HG03095 (cell line): ENCODE measurements at regions not wholly inside any gene's neighbourhood (a gene's known extent, or its start where the extent isn't known, plus 50 kb on each side); places are given as distances from the start of the nearest gene placed in this dataset.

ENCODE experiments used
- ATAC-seq: cut with Tn5 transposase; IDR thresholded peaks from one replicate; pipeline ENCODE4 v1.9.1; 2021; ENCODE audit warnings: moderate library complexity; ENCODE audit not compliant: unreplicated experiment

DNA sequence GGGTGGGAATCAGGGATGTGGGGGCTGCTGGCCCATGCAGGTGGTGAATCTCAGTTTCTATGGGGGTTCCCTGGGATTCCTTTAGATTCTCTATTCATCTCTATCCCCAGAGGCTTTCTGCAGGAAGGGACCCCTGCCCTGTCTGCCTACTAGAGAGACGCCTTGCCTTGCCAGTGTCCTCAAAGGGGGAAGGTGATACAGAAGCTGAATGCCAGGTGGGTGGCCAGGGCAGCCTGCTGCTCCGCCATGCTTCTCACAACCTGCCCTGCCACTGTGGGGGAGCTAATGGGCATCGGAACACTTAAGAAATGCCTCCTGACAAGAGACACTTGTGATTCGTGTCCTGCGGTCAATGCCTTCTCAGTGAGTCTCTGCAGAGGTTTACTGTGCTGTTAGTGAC is 368.4 kb downstream of the EN1 start:
- ATAC-seq = no peak

DNA sequence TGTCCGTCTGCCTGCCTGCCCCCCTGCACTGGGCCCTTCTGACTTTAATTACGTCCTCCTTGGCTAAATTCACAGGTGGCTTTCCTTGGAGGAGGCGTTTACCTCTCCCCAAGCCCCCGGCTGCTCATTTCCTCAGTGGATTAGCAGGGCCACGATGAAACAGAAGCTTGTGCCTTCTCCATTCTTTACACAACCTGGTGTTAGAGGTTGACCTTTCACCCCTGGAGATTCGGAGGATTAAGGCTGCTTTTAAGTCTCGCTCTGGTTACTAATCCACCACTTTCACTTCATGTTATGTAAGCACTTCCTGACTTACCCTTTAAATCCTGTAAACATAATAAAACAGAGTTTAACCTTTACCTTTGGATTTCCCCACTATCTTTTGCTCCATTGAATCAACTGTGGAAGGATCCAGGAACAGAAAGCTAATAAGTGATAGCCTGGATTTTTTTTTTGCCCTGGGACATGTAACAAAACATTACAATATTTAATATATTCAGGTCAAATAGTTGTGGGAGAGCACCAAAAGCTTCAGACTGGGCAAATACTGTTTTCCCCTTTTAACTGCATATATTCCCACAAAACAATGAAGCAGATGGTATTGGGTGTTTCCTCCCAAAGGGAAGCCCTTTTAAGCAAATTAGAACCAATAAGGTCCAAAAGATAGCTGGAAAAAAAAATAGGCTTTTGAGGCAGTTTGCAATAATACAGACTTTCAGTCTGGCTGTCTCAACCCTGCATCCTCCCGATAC is 370.2 kb downstream of the EN1 start:
- ATAC-seq = no peak

DNA sequence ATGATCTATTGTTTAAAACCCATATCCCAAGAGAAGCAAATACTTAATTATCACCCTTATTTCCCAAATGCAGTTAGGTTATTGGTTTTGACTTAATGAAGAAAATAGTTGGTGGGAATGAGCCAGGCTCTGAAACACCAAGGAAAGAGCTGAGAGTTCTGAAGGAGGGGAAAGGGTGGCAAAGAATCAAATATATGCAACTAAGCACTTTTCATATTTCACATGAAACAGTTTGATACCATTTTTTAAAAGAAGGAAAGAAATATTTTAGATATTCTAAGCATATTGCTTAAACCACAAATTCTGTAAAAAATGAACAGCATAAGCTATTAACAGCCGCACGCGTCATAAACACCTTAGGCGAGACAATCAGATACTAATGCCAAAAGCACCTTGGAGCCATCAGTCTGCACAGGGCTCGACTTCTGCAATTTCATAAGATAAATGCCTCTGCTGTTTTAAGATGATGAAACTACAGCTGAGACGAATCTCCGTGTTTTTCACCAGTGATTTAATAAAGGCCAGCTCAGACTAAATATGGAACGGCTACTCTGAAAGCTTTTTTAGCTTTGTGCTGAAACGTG is 371.7 kb downstream of the EN1 start:
- ATAC-seq = no peak

DNA sequence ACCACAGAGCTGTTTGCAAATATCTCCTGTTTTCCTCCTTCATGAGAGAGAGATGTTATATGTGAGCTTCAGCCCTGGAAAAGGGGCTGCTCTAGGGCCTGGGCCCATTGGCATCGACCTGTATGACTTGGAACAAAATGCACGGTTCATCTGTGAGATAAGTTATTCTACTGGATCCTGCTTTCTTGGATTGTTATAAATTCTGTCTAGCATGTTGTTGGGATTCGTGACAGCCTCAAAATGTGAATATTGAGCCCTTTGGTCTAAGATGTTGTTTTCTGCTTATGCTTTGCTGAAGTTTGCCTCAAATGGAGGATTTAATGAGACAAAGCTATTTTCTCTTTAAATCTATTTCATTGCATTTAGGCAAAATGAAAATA is 372.9 kb downstream of the EN1 start:
- no peak for ATAC-seq

DNA sequence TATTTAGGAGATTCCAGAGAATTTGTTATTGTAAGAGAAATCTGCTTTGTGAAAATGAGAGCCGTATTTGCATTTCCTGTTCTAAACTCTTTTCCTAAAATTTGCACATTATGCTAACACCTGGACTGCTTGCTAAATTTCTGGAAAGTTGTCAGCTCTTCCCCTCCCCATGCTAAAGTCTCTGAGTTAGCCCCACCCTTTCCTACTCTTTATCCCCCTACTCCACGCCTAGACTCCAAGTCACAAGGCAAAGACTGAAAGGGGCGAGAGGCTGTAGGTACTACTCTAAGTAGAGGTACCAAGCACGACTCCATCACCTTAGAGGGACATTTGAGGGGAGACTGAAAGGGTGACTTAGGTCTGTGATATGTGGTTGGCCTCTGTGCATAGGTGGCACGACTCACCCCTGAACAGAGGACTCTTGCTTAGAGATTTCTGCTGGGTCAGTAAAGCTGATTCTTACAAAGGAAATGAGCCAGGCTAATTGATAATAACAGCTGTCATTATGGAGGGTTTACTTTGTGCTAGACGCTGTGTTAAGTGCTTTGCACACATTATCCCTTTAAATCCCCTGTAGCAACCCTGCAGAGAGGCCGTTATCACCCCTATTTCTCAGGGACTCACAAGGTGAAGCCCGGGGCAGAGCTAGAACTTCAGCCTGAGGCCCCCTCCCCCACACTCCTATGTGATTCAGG is 373.5 kb downstream of the EN1 start:
- no peak for ATAC-seq

DNA sequence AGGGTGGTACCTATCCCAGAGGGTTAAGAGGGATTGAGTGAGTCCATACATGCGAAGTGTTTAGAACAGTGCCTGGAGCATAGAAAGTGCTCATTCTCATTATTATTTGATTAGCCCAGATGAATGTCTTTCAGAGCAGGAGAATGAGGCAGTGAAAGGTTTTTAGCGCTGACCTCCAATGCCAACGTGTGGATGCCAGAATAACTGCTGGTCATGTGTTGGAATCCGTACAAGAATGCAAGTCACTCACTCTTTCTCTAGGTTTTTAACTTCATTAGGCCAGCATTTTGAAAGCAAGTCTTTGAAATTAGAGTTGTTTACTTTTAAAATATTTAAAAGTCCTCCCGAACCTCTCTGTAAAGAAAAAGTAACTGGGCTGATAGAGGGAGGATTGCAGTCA is 374.2 kb downstream of the EN1 start:
- no peak for ATAC-seq

DNA sequence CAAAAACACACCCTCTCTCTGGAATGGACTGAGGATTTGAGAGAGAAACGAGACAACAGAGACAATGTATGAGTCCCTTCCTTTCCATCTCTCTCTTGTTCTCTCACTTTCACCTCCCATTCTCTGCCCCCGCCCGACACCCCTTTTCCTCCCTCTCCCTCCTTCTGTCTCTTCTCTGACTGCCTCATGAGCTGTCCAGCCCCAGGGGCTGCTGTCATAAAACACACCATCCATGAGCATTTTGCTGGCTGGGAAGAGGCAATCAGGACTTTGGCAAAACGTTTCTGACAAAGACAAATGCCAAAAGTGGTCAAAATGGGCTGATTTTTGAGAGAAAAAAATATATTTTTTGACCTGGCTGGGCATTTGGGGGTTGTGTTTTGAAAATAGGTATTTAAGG is 377.2 kb downstream of the EN1 start:
- no peak for ATAC-seq

DNA sequence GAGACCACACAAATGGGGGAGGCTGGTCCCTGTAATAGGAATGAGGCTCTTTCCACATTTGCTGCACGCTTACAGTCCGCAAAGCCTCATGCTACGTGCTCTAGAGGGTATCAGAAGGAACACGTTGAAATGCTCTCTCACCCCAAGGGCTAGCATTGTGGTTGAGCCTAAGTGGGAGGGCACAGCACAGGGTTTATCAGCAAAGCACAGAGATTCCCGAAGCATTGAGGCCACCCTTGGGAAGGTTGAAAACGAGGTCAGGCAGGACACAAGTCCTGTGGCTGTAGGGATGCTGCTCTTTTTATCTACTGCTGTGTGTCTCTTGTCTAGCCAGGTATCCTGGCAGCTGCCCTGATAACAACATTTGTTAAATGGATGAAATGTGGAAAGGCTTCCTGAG is 378.3 kb downstream of the EN1 start:
- no peak for ATAC-seq

DNA sequence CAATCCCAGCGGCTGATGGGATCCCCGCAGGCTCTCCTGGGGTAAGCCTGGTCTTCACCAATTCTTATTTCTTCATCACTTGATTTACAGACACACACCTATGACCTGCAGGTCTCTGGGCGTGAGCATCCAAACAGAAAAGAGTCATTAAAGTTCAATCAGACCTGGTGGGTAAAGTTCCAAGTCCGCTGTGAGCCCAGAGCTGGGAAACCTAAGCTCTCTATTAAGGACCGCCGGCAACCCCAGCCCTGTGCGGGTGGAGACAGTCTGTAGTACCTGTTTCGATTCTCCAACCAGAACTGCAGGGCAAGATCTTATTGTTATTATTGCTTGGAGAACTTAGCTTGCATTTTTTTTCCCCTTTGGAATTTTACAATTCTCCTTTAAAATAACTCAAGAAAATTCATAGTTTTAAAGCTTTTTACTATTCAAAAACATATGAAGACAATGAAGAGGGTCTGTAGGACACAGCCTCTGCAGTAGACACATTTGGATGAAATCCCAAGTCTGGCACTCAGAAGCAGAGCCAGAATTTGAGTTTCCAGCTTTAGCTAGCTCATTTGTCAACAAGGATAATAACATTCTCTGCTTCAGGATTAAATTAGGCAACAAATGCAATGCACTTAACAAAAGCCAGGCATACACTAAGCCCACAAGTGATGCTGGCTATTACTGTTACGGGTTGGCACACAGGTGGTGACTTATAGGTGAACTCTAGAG is 376.4 kb downstream of the INSIG2 start:
- no peak for ATAC-seq

DNA sequence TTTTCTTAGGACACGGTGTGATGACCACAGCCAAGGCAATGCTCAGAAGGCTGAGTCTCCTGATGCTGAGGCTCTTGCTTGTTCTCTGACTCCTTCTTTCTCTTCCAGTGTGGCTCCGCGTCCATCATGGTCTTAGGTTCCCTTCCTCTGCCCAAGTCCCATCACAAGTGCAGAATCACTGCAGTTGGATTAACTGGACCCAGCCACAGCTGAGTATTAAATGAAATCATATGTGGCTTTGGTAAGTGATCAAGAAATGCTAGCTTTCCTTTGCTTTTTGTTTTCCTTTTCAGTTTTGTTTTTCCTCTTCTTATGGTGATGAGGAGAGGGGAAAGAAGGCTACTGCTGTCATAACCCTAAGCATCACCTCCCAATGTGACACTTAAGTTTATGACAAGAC is 375.8 kb downstream of the INSIG2 start:
- ATAC-seq = no peak

DNA sequence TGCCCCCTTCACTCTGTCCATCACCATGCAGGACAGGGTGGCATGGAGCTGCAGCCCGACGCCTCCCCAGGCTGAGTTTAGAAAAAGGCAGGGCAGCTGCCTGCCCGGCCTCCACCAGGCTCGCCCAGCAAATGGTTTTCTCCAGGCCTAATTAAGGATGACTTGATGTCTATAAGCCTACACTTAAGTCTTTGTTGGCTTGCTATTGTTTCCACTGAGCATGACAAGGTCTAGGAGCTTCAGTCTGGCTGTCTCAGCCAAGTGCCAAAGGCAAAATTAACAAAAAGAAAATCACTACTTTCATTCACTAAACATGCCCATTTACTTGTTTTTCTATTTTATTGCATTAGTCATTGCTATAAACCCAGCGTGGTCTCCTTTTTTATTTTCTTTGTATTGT is 372.2 kb downstream of the INSIG2 start:
- no peak for ATAC-seq

DNA sequence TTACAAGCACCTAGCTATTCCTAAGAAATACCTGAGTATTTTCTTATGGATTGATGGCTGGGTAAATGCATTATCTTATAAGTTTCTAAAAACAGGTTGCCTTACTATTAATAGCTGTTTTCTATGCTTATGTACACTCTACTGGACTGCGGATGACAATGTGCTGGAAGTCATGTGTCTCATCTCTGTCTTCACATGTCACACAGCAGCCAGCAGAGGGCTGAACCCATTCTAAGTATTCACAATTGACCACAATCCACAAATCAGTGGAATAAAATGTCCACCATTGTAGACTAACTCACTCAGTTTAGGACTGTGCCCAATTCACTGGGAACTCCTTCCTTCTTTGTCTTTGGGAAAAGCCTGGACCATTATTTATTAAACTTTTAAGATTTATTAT is 371.2 kb downstream of the INSIG2 start:
- no peak for ATAC-seq

DNA sequence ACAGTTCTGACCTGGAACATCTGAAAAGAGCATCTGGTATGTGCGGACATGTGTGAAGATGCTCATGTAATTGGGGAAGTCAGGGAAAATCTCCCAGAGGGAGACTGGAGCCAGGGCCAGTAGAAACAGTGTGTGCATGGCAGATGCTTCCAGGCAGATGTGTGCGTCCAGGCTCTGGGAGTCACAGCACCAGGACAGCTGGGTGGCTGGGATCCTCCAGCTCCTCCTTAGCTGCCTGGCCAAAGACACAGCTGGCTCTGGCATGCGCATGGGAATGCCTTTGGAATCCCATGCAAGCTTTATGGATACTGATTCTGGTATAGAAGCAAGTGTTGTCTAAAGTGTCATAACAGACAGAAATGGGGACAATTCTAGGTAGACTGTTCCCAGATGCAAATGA is 369.7 kb downstream of the INSIG2 start:
- ATAC-seq = no peak

DNA sequence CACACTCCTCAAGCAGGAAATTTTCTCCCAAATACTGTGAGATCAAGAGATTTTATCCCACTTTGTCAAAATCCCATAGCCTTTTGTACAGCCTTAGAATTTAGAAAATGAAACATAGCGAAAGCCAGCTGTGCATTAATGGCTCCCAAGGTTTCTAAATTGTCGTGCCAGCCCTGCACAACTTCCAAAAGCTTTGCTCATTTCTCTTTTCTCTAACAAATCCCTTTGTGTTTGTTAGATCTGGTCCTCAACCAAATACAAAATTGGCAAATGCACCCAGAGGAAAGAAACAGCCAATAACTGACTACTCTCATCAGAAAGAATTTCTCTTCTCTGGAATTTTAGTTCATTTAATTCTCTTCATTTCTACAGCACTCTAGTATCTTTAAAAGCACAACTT is 361.1 kb downstream of the INSIG2 start:
- ATAC-seq = no peak

DNA sequence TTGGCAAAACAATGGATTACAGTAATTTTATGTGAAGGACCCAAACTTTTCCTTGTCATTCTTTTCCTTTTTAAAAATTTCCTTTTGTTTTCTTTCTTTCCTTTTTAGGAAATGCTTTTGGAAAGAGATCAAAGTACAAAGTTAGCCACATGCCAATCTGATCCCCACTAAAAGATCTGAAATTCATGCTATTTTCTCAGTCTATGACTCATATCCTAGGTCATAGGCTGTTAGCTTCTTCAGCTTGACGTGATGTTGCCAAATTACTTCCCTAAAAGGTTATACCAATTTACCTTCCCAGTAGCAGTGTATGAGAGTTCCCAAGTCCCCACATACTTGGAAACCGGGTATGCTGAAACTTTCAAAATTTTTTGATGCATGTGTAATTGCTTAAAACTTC is 355.3 kb downstream of the INSIG2 start:
- no peak for ATAC-seq

DNA sequence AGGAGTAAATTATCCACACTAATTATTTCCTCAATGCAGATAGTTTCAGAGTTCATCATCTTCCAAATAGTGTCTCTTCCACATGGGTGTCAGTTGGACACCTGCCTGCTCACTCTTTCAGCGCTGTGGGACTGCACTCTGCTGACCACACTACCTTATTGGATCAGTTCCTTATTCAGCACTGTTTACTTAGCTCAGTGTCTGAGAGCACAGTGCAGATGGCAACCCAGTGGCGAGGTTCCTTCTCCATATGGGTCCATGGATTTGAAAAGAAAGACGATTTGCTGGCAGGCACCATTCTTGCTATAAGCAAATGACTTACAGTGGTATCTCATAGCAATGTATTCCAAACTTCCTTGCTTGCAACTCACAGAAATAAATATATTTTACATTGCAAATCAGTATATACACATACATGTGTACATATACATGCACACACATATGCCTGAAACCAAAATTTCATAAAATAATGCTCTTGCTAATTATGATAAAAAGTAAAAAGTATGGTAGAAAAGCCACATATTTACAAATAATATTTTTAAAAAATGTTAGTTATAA is 354.8 kb downstream of the INSIG2 start:
- no peak for ATAC-seq

DNA sequence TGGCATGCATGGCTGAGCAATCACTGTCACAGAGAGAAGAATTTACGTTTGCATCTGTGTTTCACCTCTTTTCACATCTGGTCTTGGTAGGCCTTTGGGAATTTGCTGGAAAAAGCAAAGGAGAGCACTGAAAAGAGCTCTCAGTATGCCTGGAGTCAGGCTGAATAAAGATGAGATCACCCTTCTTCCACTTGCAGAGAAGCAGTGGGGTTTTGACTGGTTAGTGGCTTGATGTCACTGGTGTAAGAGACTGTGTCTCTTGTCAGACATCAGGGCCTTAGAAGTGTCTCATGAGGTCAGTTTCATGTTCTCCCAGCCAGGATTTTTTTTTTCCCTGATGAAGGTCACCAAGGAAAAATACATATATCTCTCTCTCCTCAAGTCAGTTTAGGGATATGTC is 353.8 kb downstream of the INSIG2 start:
- ATAC-seq = no peak

DNA sequence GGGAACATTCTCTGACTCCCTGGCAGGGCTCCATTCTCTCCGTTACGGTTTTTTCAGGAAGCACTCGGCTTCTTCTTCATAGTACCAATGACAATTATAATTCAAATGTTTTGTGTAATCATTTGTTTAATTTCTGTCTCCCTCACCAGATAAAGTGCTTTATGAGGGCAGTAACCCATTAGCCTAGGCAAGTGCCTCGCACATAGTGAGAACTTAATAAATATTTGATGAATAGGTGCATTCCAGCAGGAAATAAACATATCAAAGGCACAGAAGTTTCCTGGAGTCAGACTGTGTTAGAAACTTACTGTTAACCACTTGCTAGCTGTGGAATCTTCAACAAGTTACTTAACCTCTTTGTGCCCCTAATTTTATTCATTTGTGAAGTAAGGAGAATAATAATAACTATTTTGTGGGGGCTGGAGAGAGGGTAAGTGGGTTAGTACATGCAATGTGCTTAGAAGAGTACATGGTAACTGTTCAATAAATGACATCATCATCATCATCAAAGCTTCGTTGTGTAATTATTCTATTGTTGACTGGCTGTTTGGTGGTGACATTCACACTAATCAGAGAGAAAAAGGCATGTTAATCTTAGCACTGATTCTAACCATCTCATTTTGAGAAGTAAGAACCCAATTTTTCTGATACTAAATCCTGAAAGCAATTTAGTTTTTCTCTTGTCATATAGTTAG is 352.3 kb downstream of the INSIG2 start:
- no peak for ATAC-seq

DNA sequence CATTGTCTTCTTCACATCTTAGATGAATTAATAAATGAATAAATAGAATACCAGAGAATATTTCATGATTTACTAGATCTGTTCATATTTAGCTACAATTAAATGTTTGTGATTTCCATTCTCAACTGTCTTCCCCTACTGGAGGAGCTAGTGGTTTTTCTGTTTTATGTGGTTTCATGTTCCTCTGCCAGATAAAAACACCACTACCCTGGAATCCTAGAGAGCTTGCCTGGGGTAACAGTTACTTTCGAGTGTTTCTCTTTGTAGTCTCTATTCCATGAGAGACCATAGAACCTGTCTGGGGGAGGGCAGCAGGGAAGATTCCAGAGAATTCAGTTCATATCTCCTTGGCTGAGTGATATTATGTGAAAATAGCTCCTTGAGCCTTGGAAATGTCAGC is 349.2 kb downstream of the INSIG2 start:
- no peak for ATAC-seq

DNA sequence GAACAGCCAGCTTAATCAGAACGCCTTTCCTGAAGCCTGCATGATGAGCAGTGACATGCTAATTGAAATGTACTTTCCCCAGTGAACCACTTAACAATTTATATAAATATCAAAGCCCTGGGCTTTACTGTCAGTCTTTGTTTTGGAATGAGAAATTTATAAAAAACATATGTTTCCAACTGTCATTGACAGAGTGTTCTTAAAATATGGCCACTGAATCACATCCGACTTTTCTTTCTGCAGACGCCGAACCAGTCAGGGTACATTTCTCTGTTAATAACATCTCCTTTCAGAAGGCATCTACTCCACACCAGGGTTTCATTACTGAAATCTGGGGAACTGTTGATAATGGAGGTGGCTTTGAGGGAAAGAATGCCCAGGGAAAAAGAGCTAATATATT is 343.7 kb downstream of the INSIG2 start:
- no peak for ATAC-seq

DNA sequence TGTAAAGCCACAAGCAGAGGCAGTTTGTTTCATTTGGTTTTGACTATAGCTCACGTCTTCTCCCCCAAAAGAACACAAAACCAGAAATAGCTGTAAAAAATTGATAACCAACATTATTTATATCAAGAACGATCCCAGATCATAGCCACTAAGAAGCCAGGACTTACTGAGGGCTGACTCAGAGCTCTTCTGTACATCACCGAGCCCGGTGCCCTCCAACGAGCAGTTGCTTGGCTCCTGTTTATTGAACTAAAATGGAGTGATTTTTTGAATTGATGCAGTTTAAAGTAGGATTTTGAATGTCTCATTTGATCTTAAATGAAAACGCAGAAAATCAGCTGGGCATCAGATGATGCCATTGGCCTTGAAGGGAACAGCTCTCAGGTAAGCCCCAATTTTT is 343.3 kb downstream of the INSIG2 start:
- no peak for ATAC-seq
